Bone marrow (tissue), 2 donors: ENCODE measurements at regions not wholly inside any gene's neighbourhood (a gene's known extent, or its start where the extent isn't known, plus 50 kb on each side); places are given as distances from the start of the nearest gene placed in this dataset.
"Not testable (repeated sequence)": the region's sequence is repeated elsewhere in the genome, so short reads cannot be mapped to it uniquely, and the experiment has no call there.

Source experiments
- DNase-seq, 2 donors: peaks; one replicate each; lab custom pipeline; 2025; lab: John Stamatoyannopoulos, UW

DNA sequence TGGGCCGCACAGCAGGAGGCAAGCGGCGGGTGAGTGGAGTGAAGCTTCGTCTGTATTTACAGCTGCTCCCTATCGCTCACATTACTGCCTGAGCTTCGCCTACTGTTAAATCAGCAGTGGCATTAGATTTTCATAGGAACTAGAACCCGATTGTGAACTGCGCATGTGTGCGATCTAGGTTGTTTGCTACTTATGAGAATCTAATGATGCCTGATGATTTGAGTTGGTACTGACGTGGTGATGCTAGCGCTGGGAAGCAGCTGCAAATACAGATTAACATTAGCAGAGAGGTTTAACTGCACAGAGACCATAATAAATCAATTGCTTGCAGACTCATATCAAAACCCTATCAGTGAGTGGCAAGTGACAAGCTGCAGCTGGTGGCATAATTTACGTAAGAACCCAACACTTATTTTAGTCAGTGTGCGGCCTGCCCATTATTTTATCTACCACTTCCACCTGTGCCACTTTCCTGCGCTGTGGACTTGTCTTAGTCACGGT is 133.4 kb upstream of the CDH9 start:
- DNase-seq, result no peak

DNA sequence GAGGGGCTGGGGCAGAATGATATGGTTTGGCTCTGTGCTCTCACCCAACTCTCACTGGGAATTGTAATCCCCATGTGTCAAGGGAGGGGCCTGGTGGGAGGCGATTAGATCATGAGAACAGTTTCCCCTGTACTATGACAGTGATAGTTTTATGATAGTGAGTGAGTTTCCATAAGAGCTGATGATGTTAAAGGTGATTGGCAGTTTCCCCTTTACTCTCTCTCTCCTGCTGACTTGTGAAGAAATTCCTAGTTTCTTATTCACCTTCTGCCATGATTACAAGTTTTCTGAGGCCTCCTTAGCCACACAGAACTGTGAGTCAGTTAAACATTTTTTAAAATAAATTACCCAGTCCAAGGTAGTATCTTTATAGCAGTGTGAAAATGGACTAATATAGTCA is 120.4 kb upstream of the CDH9 start:
- DNase-seq, result no peak

DNA sequence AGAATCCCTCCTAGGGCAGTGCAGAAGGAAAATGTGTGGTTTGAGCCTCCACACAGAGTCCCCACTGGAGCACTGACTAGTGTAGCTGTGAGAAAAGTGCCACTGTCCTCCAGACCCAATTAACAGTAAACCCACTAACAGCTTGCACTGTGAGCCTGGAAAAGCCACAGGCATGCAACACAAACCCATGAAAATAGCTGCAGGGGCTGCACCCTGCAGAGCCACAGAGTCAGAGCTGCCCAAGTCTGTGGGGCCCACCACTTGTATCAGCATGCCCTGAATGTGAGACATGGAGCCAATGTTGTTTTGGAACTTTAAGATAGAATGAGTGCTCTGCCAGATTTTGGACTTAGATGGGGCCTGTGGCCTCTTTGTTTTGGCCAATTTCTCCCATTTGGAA is 119.8 kb upstream of the CDH9 start:
- no peak for DNase-seq

DNA sequence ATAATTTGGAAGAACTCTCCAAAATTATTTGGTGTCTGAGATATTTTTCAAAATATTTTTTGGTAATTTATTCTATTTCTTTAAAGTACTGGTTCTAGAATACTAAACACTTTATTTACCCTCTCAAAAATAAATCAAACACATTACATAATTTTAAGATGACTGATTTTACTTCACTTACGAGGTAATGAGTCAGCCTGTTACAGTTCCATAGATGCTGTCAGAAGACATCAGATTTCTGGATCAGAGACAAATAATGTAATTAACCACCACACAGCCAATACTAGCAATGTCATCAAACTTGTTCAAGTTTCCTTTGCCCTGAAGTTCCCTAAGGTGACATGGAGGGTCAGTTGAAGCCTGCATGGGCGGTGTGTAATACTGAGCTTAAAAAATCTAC is 106.1 kb upstream of the CDH9 start:
- DNase-seq, result no peak

DNA sequence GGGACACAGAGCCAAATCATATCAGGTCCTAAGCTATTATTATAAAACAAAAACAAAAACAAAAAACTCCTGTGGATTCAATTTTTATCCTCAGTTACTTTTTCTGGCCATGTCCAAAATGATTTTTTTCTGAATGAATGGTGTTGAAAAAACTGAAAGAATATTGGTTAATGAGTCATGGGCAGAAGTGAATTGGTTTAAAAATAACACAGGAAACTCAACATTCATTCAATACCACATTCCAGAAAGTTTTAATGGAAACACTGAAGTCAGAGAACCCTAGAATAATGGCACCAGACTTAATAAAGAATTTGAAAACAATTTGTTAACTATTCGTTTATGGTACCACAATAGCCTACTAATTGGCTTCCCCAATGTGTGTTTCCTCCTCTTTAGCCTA is 102.4 kb upstream of the CDH9 start:
- no peak for DNase-seq

DNA sequence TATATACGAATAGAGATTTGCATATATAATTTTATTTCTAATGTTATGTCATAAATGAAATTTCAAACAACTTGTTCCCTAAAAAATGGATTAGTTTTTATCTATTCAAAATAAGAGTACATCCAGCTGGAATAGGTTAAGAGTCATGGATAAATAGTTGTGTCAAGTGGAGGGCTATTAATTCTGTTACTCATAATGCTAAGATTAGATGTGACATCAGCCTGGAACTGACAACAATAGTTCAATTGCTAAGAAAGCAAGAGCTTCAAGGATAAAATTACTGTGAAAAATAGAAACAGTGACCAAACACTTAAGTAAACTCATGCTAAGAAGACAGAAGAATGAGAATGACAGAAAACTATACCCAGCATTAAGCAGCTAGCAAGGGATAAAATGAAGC is 92.2 kb upstream of the CDH9 start:
- DNase-seq, result no peak

DNA sequence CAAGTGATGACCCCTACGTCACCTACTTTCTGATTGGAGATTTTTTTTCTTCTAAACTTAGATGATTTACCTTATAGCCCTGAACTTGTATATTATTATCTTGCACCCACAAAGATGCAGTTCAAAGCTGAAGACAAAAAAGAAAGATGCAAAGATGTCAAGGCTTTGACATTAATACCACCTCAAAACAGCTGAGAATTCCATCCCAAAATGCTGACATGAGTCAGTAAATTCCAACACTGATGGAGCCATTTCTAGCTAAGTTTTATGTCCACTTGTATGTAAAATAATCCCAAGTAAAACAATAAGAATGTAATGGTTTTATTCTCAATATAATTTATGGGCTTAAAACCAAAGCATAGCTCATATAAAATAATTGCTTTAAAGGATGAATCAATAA is 91.5 kb upstream of the CDH9 start:
- no peak for DNase-seq

DNA sequence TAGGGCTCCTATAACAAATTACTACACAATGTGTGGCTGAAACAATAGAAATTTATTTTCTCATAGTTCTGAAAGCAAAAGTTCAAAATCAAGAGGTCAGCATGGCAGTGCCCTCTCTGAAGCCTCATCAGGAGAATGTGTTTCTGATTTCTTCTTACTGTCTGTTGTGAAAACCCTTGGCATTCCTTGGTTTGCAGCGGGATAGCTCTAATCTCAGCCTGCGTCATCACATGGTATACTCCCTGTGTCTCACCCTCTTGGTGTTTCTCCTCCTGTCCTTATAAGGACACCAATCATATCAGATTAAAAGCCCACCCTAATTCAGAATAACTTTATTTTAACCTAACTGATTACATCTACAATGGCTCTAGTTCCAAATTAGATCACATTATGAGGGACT is 87.5 kb upstream of the CDH9 start:
- DNase-seq, result no peak

DNA sequence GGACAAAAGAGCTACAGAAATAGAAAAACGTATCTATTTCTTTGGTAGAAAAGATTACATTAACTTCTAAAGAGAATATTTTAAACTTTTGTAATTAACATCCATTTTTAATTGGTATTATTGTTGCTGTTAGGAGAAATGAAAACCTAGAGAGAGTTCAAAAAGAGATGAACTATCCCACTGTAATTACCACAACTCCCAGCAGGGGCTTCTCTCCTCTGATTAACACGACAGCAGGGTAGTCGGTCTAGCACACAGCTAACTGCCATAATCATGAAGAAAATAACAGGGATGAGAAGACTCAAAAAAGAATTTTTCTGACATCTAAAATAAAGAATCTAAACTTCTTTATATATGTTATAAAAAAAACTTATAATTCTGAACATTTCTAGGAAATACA is 86.2 kb upstream of the CDH9 start:
- DNase-seq, result no peak

DNA sequence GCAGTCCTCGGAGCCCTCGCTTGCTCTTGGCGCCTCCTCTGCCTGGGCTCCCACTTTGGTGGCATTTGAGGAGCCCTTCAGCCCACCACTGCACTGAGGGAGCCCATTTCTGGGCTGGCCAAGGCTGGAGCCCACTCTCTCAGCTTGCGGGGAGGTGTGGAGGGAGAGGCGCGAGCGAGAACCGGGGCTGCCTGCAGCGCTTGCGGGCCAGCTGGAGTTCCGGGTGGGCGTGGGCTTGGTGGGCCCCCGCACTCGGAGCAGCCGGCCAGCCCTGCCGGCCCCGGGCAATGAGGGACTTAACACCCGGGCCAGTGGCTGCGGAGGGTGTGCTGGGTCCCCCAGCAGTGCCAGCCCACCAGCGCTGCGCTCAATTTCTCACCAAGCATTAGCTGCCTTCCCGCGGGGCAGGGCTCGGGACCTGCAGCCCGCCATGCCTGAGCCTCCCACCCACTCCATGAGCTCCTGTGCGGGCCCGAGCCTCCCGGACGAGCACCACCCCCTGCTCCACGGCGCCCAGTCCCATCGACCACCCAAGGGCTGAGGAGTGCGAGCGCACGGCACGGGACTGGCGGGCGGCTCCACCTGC is 81.4 kb upstream of the CDH9 start:
- DNase-seq, result not testable (repeated sequence)

DNA sequence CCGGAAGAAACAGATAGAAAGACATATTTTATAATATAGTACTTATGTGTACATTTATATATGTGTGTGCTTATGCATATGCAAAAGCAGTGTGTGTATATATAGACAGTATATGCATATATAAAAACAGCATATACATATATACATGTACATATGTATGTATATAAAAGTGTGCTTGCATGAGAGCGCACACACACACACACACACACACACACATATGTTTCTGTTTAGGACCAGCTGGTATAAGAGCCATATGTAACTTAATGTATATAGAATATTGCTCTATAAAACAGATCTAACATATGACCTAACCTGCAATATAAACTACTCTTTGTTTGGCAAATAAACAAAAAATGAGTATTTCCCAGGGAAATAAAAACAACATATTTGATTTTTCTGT is 65.1 kb upstream of the CDH9 start:
- no peak for DNase-seq

DNA sequence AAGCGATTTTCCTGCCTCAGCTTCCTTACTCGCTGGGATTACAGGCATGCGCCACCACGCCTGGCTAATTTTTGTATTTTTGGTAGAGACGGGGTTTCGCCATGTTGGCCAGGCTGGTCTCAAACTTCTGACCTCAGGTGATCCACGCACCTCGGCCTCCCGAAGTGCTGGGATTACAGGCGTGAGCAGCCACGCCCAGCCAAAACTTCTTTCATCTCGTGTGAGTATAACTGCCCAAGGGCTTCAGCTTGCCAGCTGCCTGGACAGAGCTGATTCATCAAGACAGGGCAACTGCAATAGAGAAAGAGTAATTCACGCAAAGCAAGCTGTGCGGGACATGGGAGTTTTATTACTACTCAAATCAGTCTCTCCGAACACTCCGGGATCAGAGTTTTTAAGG is 57.4 kb upstream of the CDH9 start:
- not testable (repeated sequence) for DNase-seq

DNA sequence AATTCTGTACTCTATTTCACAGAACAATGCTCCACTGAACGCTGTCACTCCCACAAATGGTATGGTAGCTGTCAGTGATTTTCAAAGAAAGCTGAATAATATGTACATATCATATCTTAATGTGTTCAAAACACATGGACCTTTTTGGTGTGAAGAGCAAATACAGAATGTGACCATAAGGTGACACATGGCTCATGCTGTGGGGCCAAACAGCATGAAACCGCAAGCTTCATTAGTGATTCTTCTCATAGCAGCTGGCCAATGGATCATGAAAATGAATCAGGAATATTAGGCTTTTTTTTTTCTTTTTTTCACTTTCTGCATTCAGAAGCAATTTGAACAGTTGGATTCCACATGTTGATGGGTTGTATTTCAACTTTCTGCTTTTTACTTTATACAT is 54.9 kb upstream of the CDH9 start:
- no peak for DNase-seq

DNA sequence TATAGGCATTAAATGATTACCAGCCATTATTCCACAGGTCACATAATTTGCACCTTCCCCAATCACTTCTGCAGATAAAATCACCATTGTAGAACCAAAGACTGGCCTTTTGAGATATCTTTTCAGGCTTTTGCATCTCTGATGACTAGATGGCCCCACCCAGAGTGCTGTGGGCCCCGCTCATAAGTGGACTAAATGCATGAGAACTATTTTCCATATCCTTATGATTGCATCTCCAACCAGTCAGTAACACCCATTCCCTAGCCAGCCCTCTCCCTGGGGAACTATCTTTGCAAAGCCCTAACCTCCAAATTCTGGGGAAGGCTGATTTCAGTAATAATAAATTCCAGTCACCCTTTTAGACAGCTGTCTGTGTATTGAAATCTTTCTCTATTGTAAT is 53.5 kb upstream of the CDH9 start:
- DNase-seq, result no peak

DNA sequence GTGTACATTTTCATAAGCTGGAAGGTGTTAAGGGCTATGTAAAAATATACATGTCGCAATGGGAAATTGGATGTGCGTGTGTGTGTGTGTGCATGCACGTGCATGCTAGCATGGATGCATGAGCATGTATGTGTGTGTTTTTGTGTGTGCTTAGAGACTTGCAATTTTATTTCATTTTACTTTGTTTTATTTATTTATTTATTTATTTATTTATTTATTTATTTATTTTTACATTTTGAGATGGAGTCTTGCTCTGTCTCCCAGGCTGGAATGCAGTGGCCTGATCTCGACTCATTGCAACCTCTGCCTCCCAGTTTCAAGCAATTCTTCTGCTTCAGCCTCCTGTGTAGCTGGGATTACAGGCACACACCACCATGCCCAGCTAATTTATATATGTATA is 50.4 kb upstream of the CDH9 start:
- DNase-seq, result not testable (repeated sequence)
